SK-N-MC (cell line): ENCODE measurements at regions not wholly inside any gene's neighbourhood (a gene's known extent, or its start where the extent isn't known, plus 50 kb on each side); places are given as distances from the start of the nearest gene placed in this dataset.

ENCODE experiments used
- EZH2 ChIP-seq: fragments of 200-600 bp; sonication (generic); IDR thresholded peaks from one replicate; pipeline ENCODE4 v1.6.1; 2017; ENCODE audit warnings: antibody characterized with exemption
- FOXP2 ChIP-seq: optimal IDR thresholded peaks from 2 replicates; pipeline ENCODE3; 2011; ENCODE audit warnings: mild to moderate bottlenecking, moderate library complexity; ENCODE audit not compliant: insufficient read depth; ENCODE audit errors: extremely low read length, control extremely low read depth
- POLR2AphosphoS5 ChIP-seq: IDR thresholded peaks from 2 replicates; pipeline ENCODE4 v1.6.1; 2012; ENCODE audit warnings: mild to moderate bottlenecking, low read depth, low read length, borderline replicate concordance

DNA sequence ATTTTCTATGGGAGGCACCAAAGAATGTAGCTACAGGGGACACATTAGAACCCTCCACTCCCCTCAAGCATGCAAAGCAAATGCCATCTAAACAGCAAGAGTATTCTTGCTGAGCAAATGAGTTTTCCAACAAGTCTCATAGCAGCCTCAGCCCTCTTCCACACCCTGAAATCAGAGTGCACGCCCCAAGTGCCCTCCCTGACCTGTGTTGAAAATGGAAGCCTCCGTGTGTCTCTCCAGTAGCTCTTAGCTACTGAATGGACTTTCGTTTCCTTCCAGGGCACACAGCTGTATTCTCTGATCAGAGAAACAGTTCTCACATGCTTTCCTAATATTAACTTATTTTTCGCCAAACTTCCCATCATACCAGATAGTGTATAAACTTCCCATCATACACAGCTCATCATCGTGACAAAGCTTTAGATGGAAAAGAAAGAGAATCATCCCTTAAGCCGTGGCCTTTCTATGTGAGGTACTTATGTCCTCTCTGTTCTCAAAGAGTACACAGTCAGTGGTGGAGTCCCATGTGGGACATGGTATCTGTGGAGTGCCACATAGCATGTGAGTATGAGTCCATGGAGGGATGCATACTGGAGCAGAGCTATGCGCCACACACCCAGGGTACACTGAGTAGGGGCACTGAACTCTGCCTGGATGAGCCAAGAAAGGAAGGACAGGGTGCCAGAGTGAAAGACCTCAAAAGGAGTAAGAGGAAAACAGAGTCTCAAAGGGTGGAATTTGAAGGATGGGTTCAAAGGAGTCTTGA lies 434.5 kb downstream of the MCTP2 start:
- TF ChIP-seq EZH2 (no peak), POLR2AphosphoS5 (no peak), FOXP2 (no peak)
